ENCODE measurements at regions not wholly inside any gene's neighbourhood (a gene's known extent, or its start where the extent isn't known, plus 50 kb on each side); places are given as distances from the start of the nearest gene placed in this dataset.

DNA sequence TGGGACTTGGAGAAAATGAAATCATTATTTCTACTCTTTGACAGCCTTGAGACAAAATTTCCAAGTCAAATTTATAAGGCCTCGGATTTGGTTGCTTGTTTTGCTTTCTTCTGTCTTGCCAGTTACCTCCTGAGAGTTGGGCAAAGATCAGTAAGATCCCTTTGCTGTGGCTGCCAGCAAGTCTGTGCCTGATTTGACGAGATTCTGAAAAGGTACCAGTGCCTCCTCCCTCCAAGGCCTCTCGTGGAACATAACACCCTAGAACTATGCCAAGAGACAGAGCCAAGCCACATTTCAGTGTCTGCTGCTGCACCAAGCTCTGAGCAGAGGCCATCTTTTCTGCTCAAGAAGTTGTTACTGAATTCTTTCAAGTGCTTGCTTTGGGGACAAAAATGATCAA is 61.0 kb downstream of the GTPBP8 start:
- DNase-seq = no peak

DNA sequence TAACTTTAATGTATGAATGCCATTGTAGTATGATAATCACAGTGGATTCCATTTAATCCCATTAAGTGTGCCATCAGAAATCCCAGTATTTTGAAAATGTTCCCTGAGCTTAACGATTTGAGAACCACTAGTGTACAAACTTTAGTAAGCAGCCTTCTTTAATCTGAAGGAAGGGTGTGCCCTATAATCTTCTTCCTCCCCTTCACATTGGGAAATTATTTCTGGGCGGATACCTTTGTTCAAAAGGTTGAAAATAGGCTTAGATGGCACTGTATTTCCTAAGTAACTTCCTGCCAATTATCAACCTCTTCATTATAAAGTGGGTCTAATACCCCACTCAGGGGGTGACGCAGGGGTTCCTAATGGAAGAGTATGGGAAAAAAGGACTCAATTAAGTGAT is 62.4 kb downstream of the GTPBP8 start:
- DNase-seq = no peak

GRCh38 chr3:113054552-113054951 is 63.8 kb downstream of the GTPBP8 start:
- DNase-seq = no peak

DNA sequence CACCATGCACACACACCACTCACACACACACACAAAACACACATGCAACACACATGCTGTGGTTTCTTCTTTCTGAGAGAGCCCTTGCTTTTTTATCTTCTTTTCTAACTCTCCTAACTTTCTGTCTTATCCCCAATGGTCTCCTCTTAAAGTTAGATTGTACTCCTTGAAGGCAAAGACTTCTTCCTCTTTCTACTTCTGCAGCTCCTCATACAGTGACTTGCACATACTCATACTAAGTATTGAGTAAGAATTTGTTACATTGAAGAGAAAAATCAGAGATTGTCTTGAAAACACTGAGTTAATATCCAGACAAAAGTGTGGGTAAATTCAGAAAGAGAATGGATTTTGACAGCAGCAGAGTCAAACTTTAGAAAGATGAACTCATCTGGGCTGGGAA is 64.4 kb downstream of the GTPBP8 start:
- DNase-seq = no peak

GRCh38 chr3:113055961-113056360 is 65.2 kb downstream of the GTPBP8 start:
- DNase-seq = no peak

DNA sequence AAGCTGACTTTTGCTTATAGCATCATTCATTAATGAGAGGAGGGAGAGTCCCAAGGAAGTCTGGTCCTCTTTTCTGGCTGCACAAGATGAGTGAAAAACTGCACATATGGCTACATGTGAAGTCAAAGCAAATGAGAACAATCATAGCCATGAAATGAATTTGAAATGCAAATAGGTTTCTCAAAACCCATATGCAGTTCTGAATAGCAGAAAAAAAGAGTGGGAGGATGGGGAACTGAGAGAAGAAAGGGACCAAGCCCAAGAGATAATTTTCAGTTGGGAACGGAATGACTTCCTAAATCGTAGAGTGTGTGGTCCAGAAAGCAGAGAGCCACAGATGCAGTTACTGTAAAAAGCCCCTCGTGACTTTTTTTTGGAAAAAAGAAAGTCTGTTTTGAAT is 66.3 kb downstream of the GTPBP8 start:
- DNase-seq = no peak

DNA sequence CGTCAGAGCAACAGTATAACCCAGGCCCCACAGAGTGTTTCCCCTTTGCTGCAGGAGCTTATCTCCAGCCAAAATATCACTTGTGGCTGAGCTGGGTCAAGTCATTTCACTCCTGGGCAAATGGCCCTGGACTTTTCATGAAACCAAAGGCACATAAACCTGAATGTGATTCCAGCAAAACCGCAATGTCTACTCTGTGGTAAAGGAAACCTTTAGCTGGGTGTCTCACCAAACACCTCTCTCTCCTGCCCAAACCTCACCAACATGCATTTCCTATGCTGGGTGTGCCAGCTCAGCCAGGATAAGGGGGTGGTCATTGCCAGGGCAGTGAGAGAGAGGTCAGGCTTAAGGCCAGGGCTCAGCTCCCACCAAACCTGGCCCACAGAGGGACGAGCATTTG is 67.4 kb downstream of the GTPBP8 start:
- DNase-seq = no peak

GRCh38 chr3:113062705-113063104 is 71.9 kb downstream of the GTPBP8 start:
- DNase-seq = no peak

DNA sequence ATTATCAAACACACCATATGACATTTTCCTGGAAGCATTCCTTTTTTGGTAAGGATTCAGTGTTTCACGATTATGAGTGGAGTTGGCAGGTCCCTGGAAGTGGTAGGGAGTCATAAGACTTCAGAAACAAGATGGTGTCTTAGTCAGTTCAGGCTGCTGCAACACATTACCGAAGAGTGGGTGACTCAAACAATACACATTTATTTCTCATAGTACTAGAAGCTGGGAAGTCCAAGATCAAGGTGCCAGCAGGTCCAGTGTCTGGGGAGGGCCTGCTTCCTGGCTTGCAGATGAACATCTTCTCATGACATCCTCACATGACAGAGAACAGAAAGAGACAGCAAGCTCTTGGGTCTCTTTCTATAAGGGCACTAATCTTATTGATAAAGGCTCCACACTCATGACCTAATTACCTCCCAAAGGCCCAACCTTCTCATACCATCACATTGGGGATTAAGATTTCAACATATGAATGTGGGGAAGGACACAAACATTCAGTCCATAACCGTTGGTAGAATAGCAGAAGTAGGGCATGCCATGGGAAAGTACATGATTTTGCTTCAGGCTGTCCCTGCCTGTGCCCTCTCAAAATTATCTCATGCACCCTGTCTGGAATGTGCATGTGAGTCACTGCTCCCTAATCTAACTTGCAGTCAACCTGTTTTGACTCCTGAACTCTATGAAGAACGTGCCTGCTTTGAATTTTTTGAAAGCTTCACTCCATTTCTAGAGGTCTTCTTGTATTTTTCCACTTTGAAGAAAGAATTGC is 72.5 kb downstream of the GTPBP8 start:
- peak in 1 of 2 donors; percentile 7 for DNase-seq

- DNase-seq = no peak
Measured at GRCh38 chr3:113064183-113064582, 73.4 kb downstream of the GTPBP8 start.

GRCh38 chr3:113065336-113065735 is 74.6 kb downstream of the GTPBP8 start:
- no peak for DNase-seq

- no peak for DNase-seq
Measured at GRCh38 chr3:113070072-113070640, 79.4 kb downstream of the GTPBP8 start.

DNA sequence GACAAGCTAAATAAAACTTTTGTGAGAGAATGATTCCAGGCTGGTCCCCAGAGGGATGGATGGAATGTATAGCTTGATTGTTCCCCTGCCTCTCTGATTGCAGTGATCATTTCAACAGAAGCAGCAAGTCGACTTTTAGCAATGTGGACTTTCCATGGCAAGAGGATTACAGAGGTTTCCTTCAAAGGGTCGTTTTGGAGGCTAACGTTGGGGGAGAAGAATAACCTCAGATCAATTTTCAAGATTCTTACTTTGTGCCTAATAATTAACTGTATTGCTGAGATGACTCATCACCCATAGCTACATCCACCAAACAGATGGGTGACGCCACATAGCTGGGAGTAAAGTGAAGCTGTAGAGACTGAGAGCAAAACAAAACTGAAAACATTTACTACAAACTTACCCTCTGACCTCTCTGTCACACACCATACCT is 79.9 kb downstream of the GTPBP8 start:
- DNase-seq = no peak

DNA sequence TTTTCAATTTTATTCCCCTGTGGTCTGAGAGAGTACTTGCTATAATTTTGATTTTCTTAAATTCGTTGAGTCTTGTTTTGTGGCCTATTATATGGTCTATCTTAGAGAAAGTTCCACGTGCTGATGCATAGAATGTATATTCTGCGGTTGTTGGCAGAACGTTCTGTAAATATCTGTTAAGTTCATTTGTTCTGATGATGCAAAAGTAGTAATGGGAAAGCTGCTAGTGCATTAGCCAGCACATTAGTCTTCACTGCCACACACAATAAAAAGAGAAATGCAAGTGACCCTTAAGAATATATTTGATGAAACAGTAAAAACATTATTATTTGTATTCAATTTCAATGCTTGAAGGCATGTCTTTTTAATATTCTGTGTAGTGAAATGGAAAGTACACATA is 84.8 kb downstream of the GTPBP8 start:
- DNase-seq = no peak

GRCh38 chr3:113079218-113079961 is 88.6 kb downstream of the GTPBP8 start:
- DNase-seq = no peak

DNA sequence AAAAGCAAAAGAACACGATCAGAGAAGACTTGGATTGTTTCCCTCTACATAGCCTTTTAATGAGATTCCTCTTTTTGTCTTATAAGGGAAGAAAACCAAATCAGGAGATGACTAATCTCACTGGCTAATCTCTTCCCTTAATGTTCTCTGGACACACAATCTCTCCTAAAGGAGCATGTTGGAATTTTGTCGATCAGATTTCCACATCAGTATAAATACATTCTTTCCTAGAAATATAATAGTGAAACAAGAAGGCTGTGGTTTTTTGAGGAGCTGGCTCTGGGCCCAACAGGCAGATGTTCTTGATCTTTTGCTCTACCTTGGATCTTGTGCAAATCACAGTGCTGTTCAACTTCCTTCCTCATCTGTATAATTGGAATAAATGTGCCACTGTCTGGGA is 94.0 kb downstream of the GTPBP8 start:
- DNase-seq = no peak

DNA sequence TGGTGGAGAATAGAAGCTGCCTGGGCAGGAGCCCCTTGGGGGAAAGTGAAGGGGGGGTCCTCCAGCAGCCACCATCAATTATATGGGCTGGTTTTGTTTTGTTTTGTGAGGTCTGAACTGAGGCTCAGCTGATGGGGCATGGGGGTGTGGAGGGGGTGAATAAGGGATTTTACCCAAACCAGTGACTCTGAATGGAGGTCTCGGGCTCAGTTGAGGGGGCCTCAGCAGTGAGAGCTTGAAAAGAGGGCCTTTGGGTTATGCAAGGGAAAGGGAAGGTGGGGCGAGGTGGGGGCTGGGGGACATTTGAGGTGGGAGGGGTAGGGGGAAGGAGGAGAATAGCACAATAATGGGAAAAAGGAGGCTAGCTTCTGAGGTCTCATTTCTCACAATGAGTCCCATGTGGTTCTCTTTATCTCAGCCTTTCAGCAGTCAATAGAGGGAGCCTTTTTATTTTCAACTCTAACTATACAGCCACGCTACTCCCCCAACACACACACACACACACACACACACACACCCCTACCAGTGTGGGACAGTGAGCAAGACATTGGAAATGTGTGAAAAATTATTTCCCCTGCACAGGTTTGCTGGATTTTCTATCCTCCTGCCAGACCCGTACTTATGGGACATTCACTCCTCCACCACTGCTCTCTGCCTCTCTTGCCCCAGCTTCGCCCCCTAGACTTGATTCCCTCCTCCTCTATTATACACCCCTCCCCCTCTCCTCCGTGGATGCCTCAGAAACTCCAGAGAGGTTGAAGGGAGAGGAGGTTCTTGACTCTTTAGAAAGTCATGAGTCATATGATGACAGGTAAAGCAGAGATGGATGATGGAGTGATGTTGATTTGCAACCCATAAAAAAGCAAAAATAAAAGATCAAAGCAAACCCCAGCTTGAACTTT is 96.0 kb downstream of the GTPBP8 start:
- no peak for DNase-seq

- DNase-seq = no peak
Measured at GRCh38 chr3:113088616-113089015, 97.8 kb downstream of the GTPBP8 start.

DNA sequence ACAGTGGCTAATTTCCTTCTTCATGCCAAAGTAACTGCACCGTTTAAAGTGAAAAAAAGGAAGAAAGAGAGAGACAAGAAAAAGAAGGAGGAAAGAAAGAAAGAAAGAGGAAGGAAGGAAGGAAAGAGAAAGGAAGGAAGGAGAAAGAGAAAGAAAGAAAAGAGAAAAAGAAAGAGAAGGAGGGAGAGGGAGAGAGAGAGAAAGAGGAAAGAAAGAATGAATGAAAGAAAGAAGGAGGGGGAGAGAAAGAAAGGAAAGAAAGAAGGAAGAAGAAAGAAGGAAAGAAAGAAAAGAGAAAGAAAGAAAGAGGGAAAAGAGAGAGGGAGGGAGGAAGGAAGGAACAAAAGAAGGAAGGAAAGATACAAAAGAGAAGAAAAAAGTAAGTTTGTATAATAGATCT is 100.6 kb downstream of the GTPBP8 start:
- no peak for DNase-seq

GRCh38 chr3:113092746-113093145 is 102.0 kb downstream of the GTPBP8 start:
- DNase-seq = no peak

DNA sequence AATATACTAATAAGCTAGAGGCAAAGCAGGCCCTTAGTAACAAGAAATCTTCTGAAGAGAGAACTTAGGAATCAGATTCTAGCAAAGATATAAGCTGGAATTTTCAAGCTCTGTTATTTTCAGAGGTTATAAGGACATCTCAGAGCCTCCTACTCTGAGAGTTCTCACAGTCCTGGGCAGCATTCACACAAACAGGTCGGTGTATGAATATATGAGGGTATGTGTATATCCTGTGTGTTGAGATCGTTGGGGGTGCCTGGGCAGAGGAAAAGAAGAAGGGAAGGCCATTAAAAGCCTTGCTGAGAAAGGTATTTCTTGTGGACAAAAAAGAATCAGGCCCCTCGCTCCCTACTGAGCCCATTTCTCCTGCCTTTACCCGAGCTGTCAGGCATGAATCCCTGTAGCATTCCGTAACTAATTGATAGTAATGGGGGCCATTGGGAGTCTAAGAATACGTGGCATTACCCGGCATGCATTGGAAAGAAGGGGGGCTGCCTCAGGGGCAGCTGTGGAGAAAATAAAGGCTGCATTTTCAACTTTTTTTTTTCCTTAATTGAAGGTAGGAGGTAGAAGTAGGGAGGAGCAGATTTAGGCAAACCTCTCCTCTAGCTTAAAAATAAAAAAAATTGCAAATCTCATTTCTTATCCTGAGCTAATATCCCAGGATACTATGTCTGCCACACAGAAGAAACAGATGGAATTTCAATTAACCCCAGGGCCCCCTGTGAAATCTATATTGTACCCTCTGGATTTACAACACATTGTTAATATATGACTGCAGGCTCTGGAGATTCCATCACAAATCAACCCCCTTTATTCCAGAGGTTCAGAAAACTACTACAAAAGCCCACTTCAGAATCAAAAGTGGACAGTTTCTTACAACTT is 103.8 kb downstream of the GTPBP8 start:
- no peak for DNase-seq

Measured in CD4-positive, alpha-beta T cell treated with Interleukin-1 beta for 1 hour (primary cell).